AG04449 (cell line): ENCODE measurements at regions not wholly inside any gene's neighbourhood (a gene's known extent, or its start where the extent isn't known, plus 50 kb on each side); places are given as distances from the start of the nearest gene placed in this dataset.
A peak's percentile ranks its signal among the peaks of the same experiment; 100 is the strongest.

ENCODE experiments used
- CTCF ChIA-PET: fragments of 350-600 bp; formaldehyde crosslinking; extraction: SDS; loops from one replicate; lab custom pipeline; 2021; ENCODE audit warnings: antibody characterized with exemption; lab: Yijun Ruan, JAX
- POLR2A ChIA-PET: fragments of 400-600, 350-600 bp; formaldehyde crosslinking; extraction: SDS; loops from one replicate; lab custom pipeline; 2020; ENCODE audit warnings: antibody characterized with exemption, inconsistent platforms; lab: Yijun Ruan, JAX
- DNase-seq: peaks from one replicate; pipeline ENCODE4 v3.0.0-alpha.2; 2010; ENCODE audit warnings: low read depth, low spot score
- H3K4me3 ChIP-seq: 2 replicates; pipeline ENCODE4 v1.5.1; 2011; ENCODE audit warnings: low read depth, mild to moderate bottlenecking, control low read depth, low read length
- TF ChIP-seq, protein P1 (sequence below): IDR thresholded peaks from one replicate; pipeline ENCODE4 v1.5.1; 2011; ENCODE audit warnings: mild to moderate bottlenecking, moderate library complexity, low read length, control low read depth, inconsistent platforms; ENCODE audit not compliant: insufficient read depth; ENCODE audit errors: missing control alignments

DNA sequence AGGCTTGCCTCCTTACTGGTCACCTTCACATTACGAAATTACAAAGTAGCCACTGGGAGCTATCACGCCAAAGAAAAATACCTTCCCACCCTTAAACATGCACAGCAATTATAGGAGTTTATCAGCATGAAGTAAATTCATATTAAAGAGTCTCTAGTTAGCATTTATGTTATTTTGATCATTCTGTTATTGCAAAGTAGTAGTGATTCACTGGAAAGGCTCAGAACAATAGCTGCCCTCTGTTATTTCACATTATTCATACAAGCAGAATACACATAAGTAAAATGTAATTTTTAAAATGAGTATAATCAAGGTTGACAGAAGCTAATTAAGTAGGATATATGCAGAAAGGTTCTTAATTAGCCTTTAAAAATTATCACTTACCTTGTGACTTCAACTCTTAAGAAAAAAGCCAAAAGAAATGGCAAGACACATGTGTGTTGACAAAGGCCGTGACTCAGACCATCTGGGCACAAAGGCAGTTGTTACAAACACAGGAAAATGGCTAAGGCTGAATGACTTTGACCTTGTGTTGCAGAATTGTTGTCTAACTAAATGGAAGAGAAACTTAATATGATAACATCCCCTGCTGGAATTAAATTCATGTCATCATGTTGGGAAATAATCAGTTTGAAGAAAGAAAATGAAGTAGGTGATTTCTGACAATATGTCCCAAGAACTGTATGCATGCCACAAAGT, 108.3 kb downstream of the ARL6IP6 start:
- ChIA-PET POLR2A (no interaction called here), CTCF (interaction anchor here (0.7 kb wide), 1 partner anchor 84 kb away, joined by 3 read pairs; no protein-coding TSS in a partner anchor)
- no peak for DNase-seq
- no peak overlapping the region for H3K4me3 ChIP-seq
- TF ChIP-seq, protein P1, sequence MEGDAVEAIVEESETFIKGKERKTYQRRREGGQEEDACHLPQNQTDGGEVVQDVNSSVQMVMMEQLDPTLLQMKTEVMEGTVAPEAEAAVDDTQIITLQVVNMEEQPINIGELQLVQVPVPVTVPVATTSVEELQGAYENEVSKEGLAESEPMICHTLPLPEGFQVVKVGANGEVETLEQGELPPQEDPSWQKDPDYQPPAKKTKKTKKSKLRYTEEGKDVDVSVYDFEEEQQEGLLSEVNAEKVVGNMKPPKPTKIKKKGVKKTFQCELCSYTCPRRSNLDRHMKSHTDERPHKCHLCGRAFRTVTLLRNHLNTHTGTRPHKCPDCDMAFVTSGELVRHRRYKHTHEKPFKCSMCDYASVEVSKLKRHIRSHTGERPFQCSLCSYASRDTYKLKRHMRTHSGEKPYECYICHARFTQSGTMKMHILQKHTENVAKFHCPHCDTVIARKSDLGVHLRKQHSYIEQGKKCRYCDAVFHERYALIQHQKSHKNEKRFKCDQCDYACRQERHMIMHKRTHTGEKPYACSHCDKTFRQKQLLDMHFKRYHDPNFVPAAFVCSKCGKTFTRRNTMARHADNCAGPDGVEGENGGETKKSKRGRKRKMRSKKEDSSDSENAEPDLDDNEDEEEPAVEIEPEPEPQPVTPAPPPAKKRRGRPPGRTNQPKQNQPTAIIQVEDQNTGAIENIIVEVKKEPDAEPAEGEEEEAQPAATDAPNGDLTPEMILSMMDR = no peak

DNA sequence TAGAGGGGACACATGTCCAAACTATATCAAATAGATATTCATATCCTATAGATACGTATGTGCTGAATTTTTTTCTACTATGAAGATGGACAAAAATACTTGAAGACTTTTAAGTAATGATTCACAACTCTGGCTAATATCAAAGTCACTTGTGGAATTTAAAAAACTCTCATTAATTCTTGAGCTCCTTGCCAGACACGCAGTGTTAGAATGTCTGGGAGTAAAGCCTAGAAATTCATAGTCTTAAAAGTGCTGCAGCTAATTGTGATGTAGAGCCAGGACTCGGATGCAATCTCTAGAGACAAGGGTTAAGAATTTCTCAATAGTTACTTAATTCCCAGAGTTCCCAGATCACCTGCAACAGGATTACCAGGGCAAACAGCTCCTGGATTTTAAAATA, 107.4 kb downstream of the ARL6IP6 start:
- peak; percentile 63 for DNase-seq
- ChIA-PET CTCF (interaction anchor here (1.5 kb wide), 1 partner anchor 35 kb away, joined by 5 read pairs; no protein-coding TSS in a partner anchor), POLR2A (no interaction called here)
- no peak overlapping the region for H3K4me3 ChIP-seq
- TF ChIP-seq, protein P1 = no peak

DNA sequence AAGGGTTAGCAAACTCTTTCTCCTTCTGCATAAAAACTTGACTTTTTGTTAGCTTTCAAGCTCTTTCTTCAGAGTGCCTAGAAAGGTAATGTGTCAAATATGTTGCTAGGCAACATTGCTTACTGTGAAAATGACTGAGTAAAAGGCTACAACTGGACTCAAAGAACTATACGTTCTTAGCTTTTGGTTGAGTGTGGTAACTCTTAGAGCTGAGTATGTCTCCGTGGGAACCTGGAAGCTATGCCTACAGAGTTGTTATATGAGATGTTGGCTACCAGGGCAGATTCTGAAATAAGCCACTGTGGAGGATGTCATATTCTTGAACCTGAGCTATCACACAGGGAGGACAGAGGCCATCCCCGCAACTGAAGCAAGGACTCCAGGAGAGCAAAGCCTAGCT, 105.5 kb downstream of the ARL6IP6 start:
- ChIA-PET CTCF (no interaction called here), POLR2A (no interaction called here)
- no peak for DNase-seq
- TF ChIP-seq, protein P1 = no peak
- no peak overlapping the region for H3K4me3 ChIP-seq

DNA sequence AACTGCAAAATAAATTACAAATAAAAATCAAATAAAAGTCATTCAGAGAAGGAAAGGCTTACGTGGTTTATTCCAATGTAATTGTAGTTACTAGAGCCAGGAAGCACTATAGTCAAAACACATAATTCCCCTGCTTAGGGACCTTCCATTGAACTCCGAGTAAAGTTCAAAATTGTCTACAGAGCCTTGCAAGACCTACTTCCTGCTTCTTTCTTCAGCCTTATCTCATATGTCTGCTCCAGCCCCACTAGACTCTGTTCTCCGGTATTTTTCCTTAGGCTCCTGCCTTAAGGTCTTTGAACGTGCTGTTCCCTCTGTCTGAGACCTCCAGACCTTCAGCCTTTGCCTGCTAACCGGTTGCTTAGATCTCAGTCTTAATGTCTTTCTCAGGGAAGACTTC, 104.3 kb downstream of the ARL6IP6 start:
- no peak overlapping the region for H3K4me3 ChIP-seq

DNA sequence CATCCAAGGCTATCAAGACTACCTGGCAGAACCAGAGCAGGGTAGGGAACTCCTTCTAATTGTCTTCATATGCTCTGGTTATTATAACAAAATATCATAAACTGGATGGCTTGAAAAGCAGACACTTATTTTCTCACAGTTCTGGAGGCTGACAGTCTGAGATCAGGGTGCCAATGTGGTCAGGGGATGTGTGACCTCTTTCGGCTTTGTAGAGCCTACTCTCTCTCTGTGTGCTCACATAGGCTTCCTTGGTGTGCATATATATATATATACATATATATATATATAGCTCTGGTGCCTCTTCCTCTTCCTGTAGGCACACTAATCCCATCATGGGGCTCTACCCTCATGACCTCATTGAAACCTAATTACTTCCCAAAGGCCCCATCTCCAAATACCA, 101.6 kb downstream of the ARL6IP6 start:
- ChIA-PET CTCF (no interaction called here), POLR2A (no interaction called here)
- no peak for DNase-seq
- TF ChIP-seq, protein P1 = no peak
- H3K4me3 ChIP-seq = no peak overlapping the region

More for the DNA sequence above, 104.3 kb downstream of the ARL6IP6 start:
- POLR2A ChIA-PET = no interaction called here
- CTCF ChIA-PET = no interaction called here
- TF ChIP-seq, protein P1 = no peak
- no peak for DNase-seq

DNA sequence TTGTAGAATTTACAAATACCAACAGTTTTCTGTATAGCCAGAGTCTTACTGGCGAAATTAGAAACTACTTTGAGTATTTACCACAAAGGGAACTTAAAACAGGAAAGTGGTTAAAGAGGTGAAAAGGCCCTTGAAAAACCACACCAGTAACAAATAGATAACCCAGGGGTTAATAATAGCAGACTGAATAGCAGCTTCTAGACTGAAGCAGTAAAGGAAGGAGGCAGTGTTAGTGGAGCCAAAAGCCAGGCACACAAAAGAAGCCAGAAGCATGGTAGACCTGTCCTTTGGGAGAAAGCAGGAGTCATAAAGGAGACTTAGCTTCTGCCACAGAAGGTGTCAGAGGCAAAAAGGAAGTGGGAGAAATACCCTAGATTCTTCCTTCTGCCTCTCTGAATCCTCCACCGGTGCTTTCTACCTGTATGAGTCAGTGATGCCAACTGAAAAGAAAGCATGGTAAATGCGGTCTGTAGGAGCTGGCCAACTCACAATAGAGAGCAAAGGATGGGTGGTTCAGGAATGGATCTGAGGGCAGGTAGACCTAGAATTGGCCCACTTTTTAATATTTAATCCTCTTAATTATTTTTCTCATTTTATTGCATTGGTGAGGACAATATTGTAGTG, 97.3 kb downstream of the ARL6IP6 start:
- no peak overlapping the region for H3K4me3 ChIP-seq
- TF ChIP-seq, protein P1 = no peak
- POLR2A ChIA-PET = no interaction called here
- CTCF ChIA-PET = no interaction called here
- no peak for DNase-seq
